ENCODE measurements at regions not wholly inside any gene's neighbourhood (a gene's known extent, or its start where the extent isn't known, plus 50 kb on each side); places are given as distances from the start of the nearest gene placed in this dataset.

GRCh38 chr10:104582966-104583365 lies 58.1 kb upstream of the SORCS3 start:
- TF ChIP-seq SIN3A (conservative IDR thresholded peaks at IDR 0.05 in 1 of 2, IDR thresholded peaks at IDR 0.05 in 1 of 2; ENCODE audit: low read depth in 1 of 2, low read length in 2 of 2) (no peak), CBX5 (IDR thresholded peaks at IDR 0.05; ENCODE audit: low read depth, low read length) (no peak), TBP (IDR thresholded peaks at IDR 0.05; ENCODE audit: low read depth, low read length) (no peak), MAX (IDR thresholded peaks at IDR 0.05) (no peak), SUZ12 (IDR thresholded peaks at IDR 0.05; ENCODE audit: low read length) (no peak), POLR2A (IDR thresholded peaks at IDR 0.05; ENCODE audit: control extremely low read depth in 1 of 2, low read depth in 2 of 2, low read length in 2 of 2) (no peak), FOSL1 (IDR thresholded peaks at IDR 0.05; ENCODE audit: insufficient read depth, low read depth, low read length) (no peak), POLR2AphosphoS5 (IDR thresholded peaks at IDR 0.05; ENCODE audit: low read depth, low read length) (no peak), BACH1 (IDR thresholded peaks at IDR 0.05; ENCODE audit: low read length) (no peak), EZH2 (IDR thresholded peaks at IDR 0.05; ENCODE audit: low read depth, low read length, severe bottlenecking) (no peak), JUND (IDR thresholded peaks at IDR 0.05; ENCODE audit: low read length) (no peak), HDAC6 (IDR thresholded peaks at IDR 0.05; ENCODE audit: low read depth, low read length) (no peak), CHD1 (IDR thresholded peaks at IDR 0.05; ENCODE audit: low read depth, low read length) (no peak)
- TF ChIP-seq, protein P1, sequence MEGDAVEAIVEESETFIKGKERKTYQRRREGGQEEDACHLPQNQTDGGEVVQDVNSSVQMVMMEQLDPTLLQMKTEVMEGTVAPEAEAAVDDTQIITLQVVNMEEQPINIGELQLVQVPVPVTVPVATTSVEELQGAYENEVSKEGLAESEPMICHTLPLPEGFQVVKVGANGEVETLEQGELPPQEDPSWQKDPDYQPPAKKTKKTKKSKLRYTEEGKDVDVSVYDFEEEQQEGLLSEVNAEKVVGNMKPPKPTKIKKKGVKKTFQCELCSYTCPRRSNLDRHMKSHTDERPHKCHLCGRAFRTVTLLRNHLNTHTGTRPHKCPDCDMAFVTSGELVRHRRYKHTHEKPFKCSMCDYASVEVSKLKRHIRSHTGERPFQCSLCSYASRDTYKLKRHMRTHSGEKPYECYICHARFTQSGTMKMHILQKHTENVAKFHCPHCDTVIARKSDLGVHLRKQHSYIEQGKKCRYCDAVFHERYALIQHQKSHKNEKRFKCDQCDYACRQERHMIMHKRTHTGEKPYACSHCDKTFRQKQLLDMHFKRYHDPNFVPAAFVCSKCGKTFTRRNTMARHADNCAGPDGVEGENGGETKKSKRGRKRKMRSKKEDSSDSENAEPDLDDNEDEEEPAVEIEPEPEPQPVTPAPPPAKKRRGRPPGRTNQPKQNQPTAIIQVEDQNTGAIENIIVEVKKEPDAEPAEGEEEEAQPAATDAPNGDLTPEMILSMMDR (IDR thresholded peaks at IDR 0.05; ENCODE audit: control extremely low read depth in 1 of 3, insufficient read depth in 1 of 3, low read depth in 1 of 3, low read length in 3 of 3), result no peak
